GM12872 (cell line): ENCODE measurements at regions not wholly inside any gene's neighbourhood (a gene's known extent, or its start where the extent isn't known, plus 50 kb on each side); places are given as distances from the start of the nearest gene placed in this dataset.

ENCODE experiments used
- TF ChIP-seq, protein P1 (sequence below): IDR thresholded peaks from 3 replicates; pipeline ENCODE4 v1.5.1; 2011; ENCODE audit warnings: low read depth, mild to moderate bottlenecking, low read length, moderate library complexity; ENCODE audit not compliant: insufficient read depth

DNA sequence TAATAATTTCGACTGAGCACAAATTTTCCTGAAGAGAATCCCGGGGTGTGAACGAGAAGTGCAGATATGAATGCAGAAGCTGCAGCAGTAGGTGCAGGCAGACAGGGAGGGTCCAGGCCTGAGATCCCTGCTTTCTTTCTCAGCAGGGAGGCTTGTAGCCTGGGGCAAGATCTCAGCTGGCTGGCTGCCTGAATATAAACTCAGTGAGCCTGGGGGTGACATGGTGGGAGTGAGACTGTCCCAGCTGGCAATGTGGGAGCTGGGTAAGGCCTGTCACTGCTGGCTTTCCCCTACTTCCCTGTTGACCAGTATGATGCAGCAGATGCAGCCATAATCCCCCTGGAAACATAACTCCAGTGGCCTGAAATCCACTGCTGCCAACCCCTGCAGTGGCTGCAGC lies 325.2 kb downstream of the CETN3 start:
- TF ChIP-seq, protein P1, sequence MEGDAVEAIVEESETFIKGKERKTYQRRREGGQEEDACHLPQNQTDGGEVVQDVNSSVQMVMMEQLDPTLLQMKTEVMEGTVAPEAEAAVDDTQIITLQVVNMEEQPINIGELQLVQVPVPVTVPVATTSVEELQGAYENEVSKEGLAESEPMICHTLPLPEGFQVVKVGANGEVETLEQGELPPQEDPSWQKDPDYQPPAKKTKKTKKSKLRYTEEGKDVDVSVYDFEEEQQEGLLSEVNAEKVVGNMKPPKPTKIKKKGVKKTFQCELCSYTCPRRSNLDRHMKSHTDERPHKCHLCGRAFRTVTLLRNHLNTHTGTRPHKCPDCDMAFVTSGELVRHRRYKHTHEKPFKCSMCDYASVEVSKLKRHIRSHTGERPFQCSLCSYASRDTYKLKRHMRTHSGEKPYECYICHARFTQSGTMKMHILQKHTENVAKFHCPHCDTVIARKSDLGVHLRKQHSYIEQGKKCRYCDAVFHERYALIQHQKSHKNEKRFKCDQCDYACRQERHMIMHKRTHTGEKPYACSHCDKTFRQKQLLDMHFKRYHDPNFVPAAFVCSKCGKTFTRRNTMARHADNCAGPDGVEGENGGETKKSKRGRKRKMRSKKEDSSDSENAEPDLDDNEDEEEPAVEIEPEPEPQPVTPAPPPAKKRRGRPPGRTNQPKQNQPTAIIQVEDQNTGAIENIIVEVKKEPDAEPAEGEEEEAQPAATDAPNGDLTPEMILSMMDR = no peak

DNA sequence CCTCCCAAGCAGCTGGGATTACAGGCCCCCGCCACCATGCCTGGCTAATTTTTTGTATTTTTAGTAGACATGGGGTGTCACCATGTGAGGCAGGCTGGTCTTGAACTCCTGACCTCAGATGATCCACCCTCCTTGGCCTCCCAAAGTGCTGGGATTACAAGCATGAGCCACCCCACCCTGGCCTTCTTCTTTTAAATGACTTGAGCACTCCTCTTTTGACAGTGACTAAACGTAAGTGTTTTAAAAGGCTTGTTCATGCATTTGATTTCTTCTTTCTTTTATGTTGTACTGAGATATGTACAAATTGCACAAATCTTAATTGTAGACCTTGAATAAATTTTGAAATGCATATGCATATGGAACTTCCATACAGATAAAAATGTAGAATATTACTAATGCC lies 337.9 kb downstream of the CETN3 start:
- TF ChIP-seq, protein P1 = no peak

DNA sequence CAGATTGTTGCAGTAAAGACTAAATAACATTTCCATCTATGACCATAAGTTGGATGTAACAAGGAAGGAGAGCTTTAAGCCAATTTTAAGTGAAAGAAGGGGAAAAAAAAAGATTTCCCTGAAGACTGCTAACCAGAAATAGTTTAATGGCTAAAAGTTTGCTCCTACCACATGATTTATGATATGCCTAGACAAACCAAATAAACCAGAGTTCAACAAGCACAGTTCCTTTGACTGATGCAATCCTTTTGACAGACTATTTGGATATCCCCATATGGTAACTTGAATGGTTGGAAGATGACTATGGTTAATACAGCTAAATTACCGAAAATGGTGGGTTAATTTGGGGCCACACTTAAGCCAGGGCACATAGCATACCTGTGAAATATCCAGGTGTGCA lies 338.5 kb downstream of the CETN3 start:
- TF ChIP-seq, protein P1 = no peak

DNA sequence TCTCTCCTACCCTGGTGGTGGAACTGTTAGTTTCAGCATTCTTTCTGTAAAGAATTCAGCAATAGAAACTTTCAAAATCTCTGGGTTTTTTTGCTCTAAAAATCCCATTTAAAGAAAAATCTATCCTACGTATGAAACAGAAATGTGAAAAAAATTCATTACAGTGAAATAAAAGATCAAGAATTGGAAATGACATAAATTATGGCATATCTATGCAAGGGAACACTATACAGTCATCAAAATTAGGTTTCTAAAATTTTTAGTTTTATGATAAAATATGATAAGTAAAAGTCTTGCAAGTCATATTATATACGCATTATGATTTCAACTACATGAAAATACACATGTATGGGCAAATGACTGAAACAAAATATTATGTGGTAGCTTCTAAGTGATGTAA lies 342.6 kb downstream of the CETN3 start:
- TF ChIP-seq, protein P1 = no peak

DNA sequence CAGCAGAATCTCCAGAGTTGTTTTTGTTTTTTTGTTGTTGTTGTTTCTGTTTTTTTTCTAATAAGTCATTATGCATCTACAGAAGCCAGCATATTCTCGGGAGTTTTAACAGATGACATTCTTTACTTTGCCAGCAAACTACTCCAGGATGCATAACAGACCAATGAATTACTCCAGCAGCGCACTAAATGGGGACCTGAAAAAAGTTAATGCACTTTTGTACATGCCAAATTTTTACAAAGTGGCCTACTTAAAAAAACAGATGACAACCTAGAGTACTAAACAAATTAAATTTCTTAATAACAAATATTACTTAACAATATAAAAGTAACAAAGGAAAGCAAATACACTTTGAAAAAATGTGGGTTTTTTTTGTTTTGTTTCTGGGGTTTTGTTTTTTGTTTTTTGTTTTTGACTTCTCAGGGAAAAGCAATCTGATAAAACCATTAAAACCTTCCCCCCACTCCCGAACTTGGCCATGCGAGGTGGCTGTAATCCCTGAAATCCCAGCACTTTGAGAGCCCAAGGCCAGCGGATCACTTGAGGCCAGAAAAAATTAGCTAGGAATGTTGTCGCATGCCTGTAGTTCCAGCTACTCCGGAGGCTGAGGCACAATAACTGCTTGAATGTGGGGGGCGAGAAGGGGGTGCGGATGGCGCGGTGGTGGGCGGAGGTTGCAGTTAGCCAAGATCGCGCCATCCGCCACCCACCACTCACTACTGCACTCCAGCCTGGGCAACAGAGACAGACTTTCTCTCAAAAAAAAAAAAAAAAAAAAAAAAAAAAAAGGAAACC lies 352.4 kb downstream of the CETN3 start:
- TF ChIP-seq, protein P1 = no peak

DNA sequence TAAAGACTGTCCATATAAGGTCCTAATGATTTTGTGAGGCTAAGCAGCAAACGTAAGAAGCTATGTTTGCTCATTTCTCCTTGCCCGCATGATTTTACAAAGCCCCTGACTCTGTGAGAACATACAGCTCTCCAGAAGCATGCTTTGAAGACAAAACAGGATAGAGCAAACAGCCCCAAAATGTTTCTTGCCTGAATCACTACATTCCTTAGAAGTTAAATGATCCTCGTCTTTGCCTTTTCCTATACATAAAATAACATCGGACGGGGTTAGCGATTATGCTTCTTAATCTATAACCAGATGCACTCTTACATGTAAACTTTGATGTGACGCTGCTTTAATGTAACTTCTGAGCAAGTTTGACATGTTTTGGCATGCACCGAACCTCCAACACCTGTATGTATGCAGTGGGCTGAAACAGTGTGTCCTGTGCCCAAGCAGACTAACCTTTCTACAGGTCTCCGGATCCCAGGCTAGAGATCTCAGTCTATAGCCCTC lies 353.7 kb downstream of the CETN3 start:
- TF ChIP-seq, protein P1 = no peak

DNA sequence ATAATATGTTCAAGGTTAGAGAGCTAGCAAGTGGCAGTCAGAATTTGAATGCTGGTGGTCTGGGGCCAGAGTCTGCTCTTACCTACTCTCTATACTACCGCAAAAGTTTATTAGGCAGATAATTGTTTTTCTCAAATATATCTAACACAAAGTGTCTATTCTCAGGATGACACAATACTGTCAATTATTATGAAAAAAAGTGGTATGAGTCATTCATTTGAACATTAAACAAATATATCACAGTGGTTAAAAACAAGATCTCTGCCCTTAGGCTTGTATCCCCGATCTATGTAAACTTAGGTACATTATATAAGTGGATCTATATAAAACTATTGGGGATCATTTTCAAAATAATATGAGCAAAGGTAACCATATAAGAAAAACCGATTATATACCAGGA lies 354.9 kb downstream of the CETN3 start:
- TF ChIP-seq, protein P1 = no peak
